Osteoblast (primary cell): ENCODE measurements at regions not wholly inside any gene's neighbourhood (a gene's known extent, or its start where the extent isn't known, plus 50 kb on each side); places are given as distances from the start of the nearest gene placed in this dataset.
"Not testable (repeated sequence)": the region's sequence is repeated elsewhere in the genome, so short reads cannot be mapped to it uniquely, and the experiment has no call there.

Experiments used
- DNase-seq: peaks from one replicate; pipeline ENCODE4 v3.0.0; 2011; ENCODE audit warnings: low spot score, mixed read lengths; ENCODE audit not compliant: insufficient read length; ENCODE audit errors: missing footprints
- H2AFZ ChIP-seq: 2 replicates; pipeline ENCODE4 v1.6.0; 2011; ENCODE audit warnings: mild to moderate bottlenecking, low read length
- H3K27ac ChIP-seq: 2 replicates; pipeline ENCODE4 v1.5.1; 2011; ENCODE audit warnings: mild to moderate bottlenecking, low read depth, low read length, moderate library complexity
- H3K27me3 ChIP-seq: 2 replicates; pipeline ENCODE4 v1.6.0; 2012; ENCODE audit warnings: mild to moderate bottlenecking, control low read depth, inconsistent platforms, low read length, moderate library complexity; ENCODE audit not compliant: insufficient read depth
- H3K36me3 ChIP-seq: 2 replicates; pipeline ENCODE4 v1.5.1; 2011; ENCODE audit warnings: mild to moderate bottlenecking, low read length, control low read depth, moderate library complexity; ENCODE audit not compliant: insufficient read depth
- H3K4me1 ChIP-seq: 2 replicates; pipeline ENCODE4 v1.5.1; 2011; ENCODE audit warnings: mild to moderate bottlenecking, low read length, control low read depth, moderate library complexity; ENCODE audit not compliant: insufficient read depth
- H3K4me2 ChIP-seq: 2 replicates; pipeline ENCODE4 v1.6.0; 2011; ENCODE audit warnings: mild to moderate bottlenecking, low read length; ENCODE audit not compliant: insufficient read depth
- H3K4me3 ChIP-seq: fragments of 200-600 bp; sonication (generic); 3 replicates; pipeline ENCODE4 v1.5.1; 2012; ENCODE audit warnings: mild to moderate bottlenecking, low read length, inconsistent platforms; ENCODE audit not compliant: insufficient read depth
- H3K79me2 ChIP-seq: 2 replicates; pipeline ENCODE4 v1.6.0; 2012; ENCODE audit warnings: mild to moderate bottlenecking, low read length, control low read depth, inconsistent platforms; ENCODE audit not compliant: insufficient read depth
- H3K9me3 ChIP-seq: 2 replicates; pipeline ENCODE4 v1.5.1; 2011; ENCODE audit warnings: low read depth, low read length, control low read depth
- H4K20me1 ChIP-seq: 2 replicates; pipeline ENCODE4 v1.6.0; 2012; ENCODE audit warnings: mild to moderate bottlenecking, low read length, control low read depth; ENCODE audit not compliant: insufficient read depth
- CTCF ChIP-seq: IDR thresholded peaks from 2 replicates; pipeline ENCODE4 v1.5.1; 2011; ENCODE audit warnings: mild to moderate bottlenecking, low read depth, low read length, moderate library complexity; ENCODE audit errors: extremely low read depth

- H3K4me3 ChIP-seq: no peak overlapping the region
- DNase-seq: no peak
- H3K36me3 ChIP-seq: no peaks in the 10 kb centered on the region
- no peak for TF ChIP-seq CTCF
- no peak overlapping the region for H2AFZ ChIP-seq
- H3K27ac ChIP-seq: no peak overlapping the region
- no peaks in the 10 kb centered on the region for H3K9me3 ChIP-seq
- H4K20me1 ChIP-seq: no peaks in the 10 kb centered on the region
- H3K79me2 ChIP-seq: no peaks in the 10 kb centered on the region
- no peaks in the 10 kb centered on the region for H3K4me1 ChIP-seq
- no peaks in the 10 kb centered on the region for H3K27me3 ChIP-seq
- H3K4me2 ChIP-seq: no peak overlapping the region
Observed at GRCh38 chr6:105867821-105868220, 218.3 kb upstream of the PRDM1 start.

DNA sequence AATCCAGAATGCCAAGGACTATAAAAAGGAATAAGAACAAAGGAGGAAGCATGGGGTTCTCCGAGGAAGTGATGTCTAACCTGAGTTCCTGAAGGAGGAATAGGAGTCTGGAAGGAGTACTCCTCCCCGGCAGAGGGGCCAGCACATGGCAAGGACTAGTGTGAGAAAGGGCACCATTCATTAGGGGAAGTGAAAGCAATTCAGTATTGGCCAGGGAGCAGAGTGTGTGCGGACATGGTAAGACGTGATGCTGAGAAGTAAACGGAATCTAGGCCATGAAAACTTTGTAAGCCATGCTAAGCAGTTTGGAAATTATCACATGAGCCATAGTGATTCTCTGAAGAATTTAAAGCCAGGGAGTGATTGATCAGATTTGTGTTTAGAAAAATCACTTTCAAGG is 218.9 kb upstream of the PRDM1 start:
- Histone ChIP-seq H3K27me3 (no peaks in the 10 kb centered on the region), H3K4me1 (no peaks in the 10 kb centered on the region), H3K36me3 (no peaks in the 10 kb centered on the region), H3K27ac (no peak overlapping the region), H3K79me2 (no peaks in the 10 kb centered on the region), H4K20me1 (no peaks in the 10 kb centered on the region), H3K4me2 (no peak overlapping the region), H3K4me3 (no peak overlapping the region), H3K9me3 (no peaks in the 10 kb centered on the region), H2AFZ (no peak overlapping the region)
- DNase-seq: no peak
- TF ChIP-seq CTCF: no peak

- Histone ChIP-seq H3K4me2 (no peak overlapping the region), H2AFZ (no peak overlapping the region), H4K20me1 (no peaks in the 10 kb centered on the region), H3K36me3 (no peaks in the 10 kb centered on the region), H3K9me3 (no peaks in the 10 kb centered on the region), H3K4me1 (no peaks in the 10 kb centered on the region), H3K27me3 (no peaks in the 10 kb centered on the region), H3K4me3 (no peak overlapping the region), H3K79me2 (no peaks in the 10 kb centered on the region), H3K27ac (no peak overlapping the region)
- TF ChIP-seq CTCF: no peak
- no peak for DNase-seq
Observed at GRCh38 chr6:105862936-105863607, 223.1 kb upstream of the PRDM1 start.

- not testable (repeated sequence) for H3K4me1 ChIP-seq, H2AFZ ChIP-seq, H3K36me3 ChIP-seq, H3K27ac ChIP-seq, DNase-seq, H3K4me2 ChIP-seq, H3K79me2 ChIP-seq, H3K4me3 ChIP-seq, H3K27me3 ChIP-seq, H3K9me3 ChIP-seq, H4K20me1 ChIP-seq
Observed at GRCh38 chr6:105860927-105861326, 225.2 kb upstream of the PRDM1 start.
